ENCODE measurements at regions not wholly inside any gene's neighbourhood (a gene's known extent, or its start where the extent isn't known, plus 50 kb on each side); places are given as distances from the start of the nearest gene placed in this dataset.

DNA sequence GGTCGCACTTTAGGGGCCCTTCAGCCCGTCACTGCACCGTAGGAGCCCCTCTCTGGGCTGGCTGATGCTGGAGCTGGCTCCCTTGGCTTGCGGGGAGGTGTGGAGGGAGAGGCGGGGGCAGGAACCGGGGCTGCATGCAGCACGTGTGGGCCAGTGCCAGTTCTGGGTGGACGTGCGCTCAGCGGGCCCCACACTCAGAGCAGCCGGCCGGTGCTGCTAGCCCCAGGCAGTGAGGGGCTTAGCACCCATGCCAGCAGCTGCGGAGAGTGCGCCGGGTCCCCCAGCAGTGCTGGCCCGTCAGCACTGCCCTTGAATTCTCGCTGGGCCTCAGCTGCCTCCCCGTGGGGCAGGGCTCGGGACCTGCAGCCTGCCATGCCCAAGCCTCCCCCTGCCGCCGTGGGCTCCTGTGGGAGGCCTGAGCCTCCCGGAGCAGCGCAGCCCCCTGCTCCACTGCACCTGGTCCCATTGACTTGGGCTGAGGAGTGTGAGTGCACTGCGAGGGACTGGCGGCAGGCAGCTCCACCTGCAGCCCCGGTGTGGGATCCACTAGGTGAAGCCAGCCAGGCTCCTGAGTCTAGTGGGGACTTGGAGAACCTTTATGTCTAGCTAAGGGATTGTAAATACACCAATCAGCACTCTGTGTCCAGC, 108.8 kb upstream of the RASGEF1B start:
- TF ChIP-seq, protein P1, sequence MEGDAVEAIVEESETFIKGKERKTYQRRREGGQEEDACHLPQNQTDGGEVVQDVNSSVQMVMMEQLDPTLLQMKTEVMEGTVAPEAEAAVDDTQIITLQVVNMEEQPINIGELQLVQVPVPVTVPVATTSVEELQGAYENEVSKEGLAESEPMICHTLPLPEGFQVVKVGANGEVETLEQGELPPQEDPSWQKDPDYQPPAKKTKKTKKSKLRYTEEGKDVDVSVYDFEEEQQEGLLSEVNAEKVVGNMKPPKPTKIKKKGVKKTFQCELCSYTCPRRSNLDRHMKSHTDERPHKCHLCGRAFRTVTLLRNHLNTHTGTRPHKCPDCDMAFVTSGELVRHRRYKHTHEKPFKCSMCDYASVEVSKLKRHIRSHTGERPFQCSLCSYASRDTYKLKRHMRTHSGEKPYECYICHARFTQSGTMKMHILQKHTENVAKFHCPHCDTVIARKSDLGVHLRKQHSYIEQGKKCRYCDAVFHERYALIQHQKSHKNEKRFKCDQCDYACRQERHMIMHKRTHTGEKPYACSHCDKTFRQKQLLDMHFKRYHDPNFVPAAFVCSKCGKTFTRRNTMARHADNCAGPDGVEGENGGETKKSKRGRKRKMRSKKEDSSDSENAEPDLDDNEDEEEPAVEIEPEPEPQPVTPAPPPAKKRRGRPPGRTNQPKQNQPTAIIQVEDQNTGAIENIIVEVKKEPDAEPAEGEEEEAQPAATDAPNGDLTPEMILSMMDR (IDR thresholded peaks at IDR 0.05) = no peak
- no peak for TF ChIP-seq EZH2 (IDR thresholded peaks at IDR 0.05; ENCODE audit: borderline replicate concordance, insufficient read depth, low read depth, low read length, poor library complexity, severe bottlenecking)
